ENCODE measurements at regions not wholly inside any gene's neighbourhood (a gene's known extent, or its start where the extent isn't known, plus 50 kb on each side); places are given as distances from the start of the nearest gene placed in this dataset.

- DNase-seq (ENCODE audit: low spot score) = no peak
These were observed 316.5 kb downstream of the CDH26 start for GRCh38 chr20:60274717-60275116.

GRCh38 chr20:60281295-60281694 lies 323.1 kb downstream of the CDH26 start:
- no peak for DNase-seq (ENCODE audit: low spot score)

GRCh38 chr20:60283281-60283680 lies 325.1 kb downstream of the CDH26 start:
- no peak for DNase-seq (ENCODE audit: low spot score)

- DNase-seq (ENCODE audit: low spot score) = no peak
These were observed 328.5 kb downstream of the CDH26 start for GRCh38 chr20:60286764-60287163.

- DNase-seq (ENCODE audit: low spot score) = no peak
These were observed 330.7 kb downstream of the CDH26 start for GRCh38 chr20:60288945-60289344.

- DNase-seq (ENCODE audit: low spot score) = no peak
These were observed 333.8 kb downstream of the CDH26 start for GRCh38 chr20:60292001-60292520.

- no peak for DNase-seq (ENCODE audit: low spot score)
These were observed 336.4 kb downstream of the CDH26 start for GRCh38 chr20:60294632-60295031.

GRCh38 chr20:60295214-60295613 lies 337.0 kb downstream of the CDH26 start:
- DNase-seq (ENCODE audit: low spot score) = no peak

- no peak for DNase-seq (ENCODE audit: low spot score)
These were observed 339.4 kb downstream of the CDH26 start for GRCh38 chr20:60297649-60298048.

GRCh38 chr20:60298647-60299046 lies 340.4 kb downstream of the CDH26 start:
- DNase-seq (ENCODE audit: low spot score) = no peak

- no peak for DNase-seq (ENCODE audit: low spot score)
These were observed 341.7 kb downstream of the CDH26 start for GRCh38 chr20:60299951-60300350.

GRCh38 chr20:60300374-60300773 lies 342.2 kb downstream of the CDH26 start:
- no peak for DNase-seq (ENCODE audit: low spot score)

- no peak for DNase-seq (ENCODE audit: low spot score)
These were observed 344.7 kb downstream of the CDH26 start for GRCh38 chr20:60302875-60303274.

- DNase-seq (ENCODE audit: low spot score) = no peak
These were observed 345.9 kb downstream of the CDH26 start for GRCh38 chr20:60304026-60304590.

- no peak for DNase-seq (ENCODE audit: low spot score)
These were observed 346.7 kb downstream of the CDH26 start for GRCh38 chr20:60304931-60305330.

GRCh38 chr20:60306105-60306504 lies 347.9 kb downstream of the CDH26 start:
- DNase-seq (ENCODE audit: low spot score) = no peak

GRCh38 chr20:60306551-60306950 lies 348.3 kb downstream of the CDH26 start:
- no peak for DNase-seq (ENCODE audit: low spot score)

GRCh38 chr20:60310560-60311349 lies 352.5 kb downstream of the CDH26 start:
- no peak for DNase-seq (ENCODE audit: low spot score)

GRCh38 chr20:60313191-60313590 lies 355.0 kb downstream of the CDH26 start:
- DNase-seq (ENCODE audit: low spot score) = no peak

- DNase-seq (ENCODE audit: low spot score) = no peak
These were observed 355.4 kb downstream of the CDH26 start for GRCh38 chr20:60313614-60314013.

GRCh38 chr20:60314727-60315126 lies 356.5 kb downstream of the CDH26 start:
- DNase-seq (ENCODE audit: low spot score) = no peak

- no peak for DNase-seq (ENCODE audit: low spot score)
These were observed 358.4 kb downstream of the CDH26 start for GRCh38 chr20:60316476-60317158.

- DNase-seq (ENCODE audit: low spot score) = no peak
These were observed 359.2 kb downstream of the CDH26 start for GRCh38 chr20:60317401-60317800.
